Ishikawa (cell line): ENCODE measurements at regions not wholly inside any gene's neighbourhood (a gene's known extent, or its start where the extent isn't known, plus 50 kb on each side); places are given as distances from the start of the nearest gene placed in this dataset.

Source experiments
- CEBPB ChIP-seq: IDR thresholded peaks from 2 replicates; pipeline ENCODE4 v1.6.1; 2012
- EP300 ChIP-seq: IDR thresholded peaks from 2 replicates; pipeline ENCODE4 v1.6.1; 2012; ENCODE audit warnings: borderline replicate concordance
- MAX ChIP-seq: IDR thresholded peaks from 2 replicates; pipeline ENCODE4 v1.6.1; 2012
- RAD21 ChIP-seq: IDR thresholded peaks from 2 replicates; pipeline ENCODE4 v1.6.1; 2012; ENCODE audit warnings: low read depth
- REST ChIP-seq: IDR thresholded peaks from 2 replicates; pipeline ENCODE4 v1.6.1; 2012; ENCODE audit warnings: low read depth, mild to moderate bottlenecking
- TAF1 ChIP-seq: IDR thresholded peaks from 2 replicates; pipeline ENCODE4 v1.6.1; 2012; ENCODE audit warnings: low read depth, mild to moderate bottlenecking
- ZBTB7A ChIP-seq: IDR thresholded peaks from 2 replicates; pipeline ENCODE4 v1.6.1; 2012; ENCODE audit warnings: low read depth

DNA sequence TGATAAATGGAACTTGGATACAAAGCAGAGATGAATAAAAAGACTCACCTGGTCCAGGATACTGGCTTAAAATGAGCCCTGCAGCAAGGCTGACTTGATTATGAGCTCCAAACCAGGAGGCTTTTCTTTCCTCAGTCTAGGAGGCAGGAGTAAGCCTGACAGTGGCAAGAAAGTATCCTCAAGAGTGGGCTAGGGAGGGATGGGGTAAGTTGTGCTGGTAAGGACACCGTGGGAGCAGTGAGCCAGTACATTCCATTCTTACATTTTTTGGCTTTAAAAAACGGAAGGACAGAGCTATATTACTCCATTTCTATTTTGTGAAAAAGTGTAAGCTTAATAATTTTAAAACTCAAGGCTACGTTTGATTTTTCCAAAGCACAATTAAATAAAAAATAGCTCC lies 187.1 kb upstream of the DDI1 start:
- no peak for TF ChIP-seq TAF1
- no peak for TF ChIP-seq EP300
- no peak for TF ChIP-seq MAX
- no peak for TF ChIP-seq ZBTB7A
- TF ChIP-seq CEBPB, result no peak
- no peak for TF ChIP-seq REST
- TF ChIP-seq RAD21, result no peak
